PC-9 (cell line): ENCODE measurements at regions not wholly inside any gene's neighbourhood (a gene's known extent, or its start where the extent isn't known, plus 50 kb on each side); places are given as distances from the start of the nearest gene placed in this dataset.

ENCODE experiments used
- BruUV-seq: library from RNA; stranded (reverse); fragments of 400-500 nt; replicated peaks from 2 replicates; lab custom pipeline; 2021; lab: Mats Ljungman, UMichigan
- CTCF ChIA-PET: fragments of 300-600 bp; sonication (Branson Sonifier 250); formaldehyde crosslinking; loops from one replicate; lab custom pipeline; 2022; ENCODE audit warnings: antibody characterized with exemption; lab: Charles Lee
- POLR2A ChIA-PET: fragments of 300-600 bp; sonication (Branson Sonifier 250); formaldehyde crosslinking; loops from one replicate; lab custom pipeline; 2022; ENCODE audit warnings: antibody characterized with exemption; ENCODE audit not compliant: unreplicated experiment; lab: Charles Lee
- DNase-seq, 2 experiments: peaks; one replicate each; pipeline versions ENCODE4 v3.0.0 to v3.0.0-alpha.2; 2015 to 2022; ENCODE audit warnings: mixed read lengths in 1 of 2
- H2AFZ ChIP-seq: fragments of 200-600 bp; sonication (generic); 2 replicates; pipeline ENCODE4 v1.8.1; 2017; ENCODE audit warnings: antibody characterized with exemption
- H3F3A ChIP-seq: fragments of 200-600 bp; sonication (generic); 2 replicates; pipeline ENCODE4 v1.8.1; 2017; ENCODE audit warnings: antibody characterized with exemption, mild to moderate bottlenecking, low read depth; ENCODE audit not compliant: insufficient read depth
- H3K27ac ChIP-seq: fragments of 200-600 bp; sonication (generic); 2 replicates; pipeline ENCODE4 v1.6.1; 2016; ENCODE audit warnings: mixed run types
- H3K27me3 ChIP-seq: fragments of 200-600 bp; sonication (generic); 2 replicates; pipeline ENCODE4 v1.6.1; 2016; ENCODE audit warnings: low read depth, mixed run types; ENCODE audit not compliant: insufficient read depth
- H3K36me3 ChIP-seq: fragments of 200-600 bp; sonication (generic); 2 replicates; pipeline ENCODE4 v1.6.1; 2016; ENCODE audit warnings: low read depth, mixed run types
- H3K4me1 ChIP-seq: fragments of 200-600 bp; sonication (generic); replicated peaks from 2 replicates; pipeline ENCODE4 v1.6.1; 2016; ENCODE audit warnings: mixed run types; ENCODE audit not compliant: insufficient read depth
- H3K4me2 ChIP-seq: fragments of 200-600 bp; sonication (generic); 2 replicates; pipeline ENCODE4 v1.6.1; 2017; ENCODE audit warnings: mixed run types
- H3K4me3 ChIP-seq: fragments of 200-600 bp; sonication (generic); 2 replicates; pipeline ENCODE4 v1.6.1; 2016; ENCODE audit warnings: mixed run types
- H3K79me2 ChIP-seq: fragments of 200-600 bp; sonication (generic); 2 replicates; pipeline ENCODE4 v1.6.1; 2017; ENCODE audit warnings: low read depth, mixed run types
- H3K9me2 ChIP-seq: fragments of 200-600 bp; sonication (generic); 2 replicates; pipeline ENCODE4 v1.8.1; 2017; ENCODE audit warnings: mild to moderate bottlenecking; ENCODE audit not compliant: insufficient read depth
- H3K9me3 ChIP-seq: fragments of 200-600 bp; sonication (generic); 2 replicates; pipeline ENCODE4 v1.8.1; 2016; ENCODE audit warnings: low read depth; ENCODE audit not compliant: insufficient read depth
- H4K20me1 ChIP-seq: fragments of 200-600 bp; sonication (generic); 2 replicates; pipeline ENCODE4 v1.8.1; 2017; ENCODE audit not compliant: insufficient read depth
- EZH2 ChIP-seq: fragments of 200-600 bp; sonication (generic); IDR thresholded peaks from 2 replicates; pipeline ENCODE4 v1.8.0; 2017; ENCODE audit warnings: antibody characterized with exemption, low read depth
- intact Hi-C: fragments of 100-400 bp; cut with micrococcal nuclease; formaldehyde crosslinking; loops from one replicate; pipeline ENCODE4 v1.10.0; 2022; ENCODE audit not compliant: unreplicated experiment
- TF ChIP-seq, protein P1 (sequence below): fragments of 200-600 bp; sonication (generic); conservative IDR thresholded peaks from 2 replicates; pipeline ENCODE4 v1.6.1; 2017; ENCODE audit warnings: mixed run types, antibody characterized with exemption, mild to moderate bottlenecking, moderate library complexity

DNA sequence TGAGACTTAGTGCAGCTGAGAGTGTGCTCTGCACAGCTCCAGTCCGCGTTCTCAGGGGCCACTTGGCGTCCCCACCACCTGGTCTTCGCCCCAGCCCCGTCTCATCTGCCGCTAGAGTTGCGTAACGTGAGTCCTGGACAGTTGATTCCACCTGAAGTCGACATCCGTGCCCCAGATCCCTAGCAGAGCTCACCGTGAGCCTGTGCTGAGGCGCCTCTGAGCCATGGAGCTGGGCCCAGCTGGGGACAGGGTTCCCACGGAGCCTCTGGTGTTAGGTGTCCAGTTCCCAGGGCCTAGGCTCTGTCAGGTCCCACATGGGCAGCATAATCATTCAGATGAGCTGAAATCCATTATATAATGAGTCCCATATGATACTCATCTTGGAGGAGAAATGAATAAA is 147.1 kb upstream of the SOX1 start:
- Histone ChIP-seq H3K4me1 (no peaks in the 10 kb centered on the region), H3K4me3 (no peak overlapping the region), H3K4me2 (no peak overlapping the region), H3K79me2 (no peaks in the 10 kb centered on the region), H2AFZ (no peak overlapping the region), H3K36me3 (no peaks in the 10 kb centered on the region), H3K27ac (no peak overlapping the region), H3F3A (no peaks in the 10 kb centered on the region), H4K20me1 (no peaks in the 10 kb centered on the region; the same call in 1 of the 2 replicates), H3K9me3 (no peaks in the 10 kb centered on the region; the same call in 1 of the 2 replicates), H3K27me3 (peaks cover 100% of the 10 kb centered on the region), H3K9me2 (no peaks in the 10 kb centered on the region)
- ChIA-PET POLR2A (no interaction called here), CTCF (no interaction called here)
- no peak for DNase-seq
- no peak for TF ChIP-seq EZH2
- TF ChIP-seq, protein P1, sequence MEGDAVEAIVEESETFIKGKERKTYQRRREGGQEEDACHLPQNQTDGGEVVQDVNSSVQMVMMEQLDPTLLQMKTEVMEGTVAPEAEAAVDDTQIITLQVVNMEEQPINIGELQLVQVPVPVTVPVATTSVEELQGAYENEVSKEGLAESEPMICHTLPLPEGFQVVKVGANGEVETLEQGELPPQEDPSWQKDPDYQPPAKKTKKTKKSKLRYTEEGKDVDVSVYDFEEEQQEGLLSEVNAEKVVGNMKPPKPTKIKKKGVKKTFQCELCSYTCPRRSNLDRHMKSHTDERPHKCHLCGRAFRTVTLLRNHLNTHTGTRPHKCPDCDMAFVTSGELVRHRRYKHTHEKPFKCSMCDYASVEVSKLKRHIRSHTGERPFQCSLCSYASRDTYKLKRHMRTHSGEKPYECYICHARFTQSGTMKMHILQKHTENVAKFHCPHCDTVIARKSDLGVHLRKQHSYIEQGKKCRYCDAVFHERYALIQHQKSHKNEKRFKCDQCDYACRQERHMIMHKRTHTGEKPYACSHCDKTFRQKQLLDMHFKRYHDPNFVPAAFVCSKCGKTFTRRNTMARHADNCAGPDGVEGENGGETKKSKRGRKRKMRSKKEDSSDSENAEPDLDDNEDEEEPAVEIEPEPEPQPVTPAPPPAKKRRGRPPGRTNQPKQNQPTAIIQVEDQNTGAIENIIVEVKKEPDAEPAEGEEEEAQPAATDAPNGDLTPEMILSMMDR, result no peak
- no TSS peak for BruUV-seq
- intact Hi-C loops, result no loop called here

DNA sequence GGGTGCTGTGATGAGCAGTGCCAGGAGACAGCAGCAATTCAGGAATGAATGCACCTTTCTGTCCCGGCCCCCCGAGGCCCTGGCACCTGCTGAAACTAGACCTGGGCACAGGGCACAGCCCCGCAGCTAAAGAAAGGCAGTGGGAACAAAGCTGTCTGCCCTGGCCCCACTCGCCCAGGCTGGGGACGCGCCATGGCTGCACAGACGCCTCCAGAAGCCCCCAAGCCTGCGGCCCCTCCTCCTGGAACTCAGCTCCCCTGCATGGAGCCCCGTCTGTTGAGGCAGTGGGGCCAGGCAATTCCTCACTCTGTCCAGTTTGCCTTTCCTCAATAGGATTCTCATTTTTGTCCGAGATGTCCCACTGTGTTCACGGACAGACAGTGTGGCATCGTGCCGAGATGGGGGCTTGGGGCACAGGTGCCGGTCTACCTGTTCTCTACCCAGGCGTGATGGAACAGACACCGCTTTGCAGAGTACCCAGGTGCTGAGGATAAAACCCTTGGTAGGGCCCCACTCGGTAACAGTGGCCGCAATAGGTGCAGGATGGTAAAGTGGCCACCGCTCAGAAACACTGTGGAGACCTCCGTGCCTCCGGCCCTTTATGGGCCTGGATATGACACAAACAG is 146.5 kb upstream of the SOX1 start:
- H3K36me3 ChIP-seq, result no peaks in the 10 kb centered on the region
- no peaks in the 10 kb centered on the region for H3K79me2 ChIP-seq
- BruUV-seq, result no TSS peak
- no peaks in the 10 kb centered on the region for H3F3A ChIP-seq
- H3K27ac ChIP-seq, result no peak overlapping the region
- H2AFZ ChIP-seq, result no peak overlapping the region
- H3K4me2 ChIP-seq, result no peak overlapping the region
- POLR2A ChIA-PET, result no interaction called here
- CTCF ChIA-PET, result no interaction called here
- H3K4me3 ChIP-seq, result no peak overlapping the region
- no peaks in the 10 kb centered on the region; the same call in 1 of the 2 replicates for H3K9me3 ChIP-seq
- DNase-seq, result no peak
- H4K20me1 ChIP-seq, result no peaks in the 10 kb centered on the region; the same call in 1 of the 2 replicates
- H3K9me2 ChIP-seq, result no peaks in the 10 kb centered on the region
- TF ChIP-seq EZH2, result no peak
- TF ChIP-seq, protein P1, result no peak
- H3K27me3 ChIP-seq, result peaks cover 100% of the 10 kb centered on the region
- intact Hi-C loops, result no loop called here
- H3K4me1 ChIP-seq, result no peaks in the 10 kb centered on the region

DNA sequence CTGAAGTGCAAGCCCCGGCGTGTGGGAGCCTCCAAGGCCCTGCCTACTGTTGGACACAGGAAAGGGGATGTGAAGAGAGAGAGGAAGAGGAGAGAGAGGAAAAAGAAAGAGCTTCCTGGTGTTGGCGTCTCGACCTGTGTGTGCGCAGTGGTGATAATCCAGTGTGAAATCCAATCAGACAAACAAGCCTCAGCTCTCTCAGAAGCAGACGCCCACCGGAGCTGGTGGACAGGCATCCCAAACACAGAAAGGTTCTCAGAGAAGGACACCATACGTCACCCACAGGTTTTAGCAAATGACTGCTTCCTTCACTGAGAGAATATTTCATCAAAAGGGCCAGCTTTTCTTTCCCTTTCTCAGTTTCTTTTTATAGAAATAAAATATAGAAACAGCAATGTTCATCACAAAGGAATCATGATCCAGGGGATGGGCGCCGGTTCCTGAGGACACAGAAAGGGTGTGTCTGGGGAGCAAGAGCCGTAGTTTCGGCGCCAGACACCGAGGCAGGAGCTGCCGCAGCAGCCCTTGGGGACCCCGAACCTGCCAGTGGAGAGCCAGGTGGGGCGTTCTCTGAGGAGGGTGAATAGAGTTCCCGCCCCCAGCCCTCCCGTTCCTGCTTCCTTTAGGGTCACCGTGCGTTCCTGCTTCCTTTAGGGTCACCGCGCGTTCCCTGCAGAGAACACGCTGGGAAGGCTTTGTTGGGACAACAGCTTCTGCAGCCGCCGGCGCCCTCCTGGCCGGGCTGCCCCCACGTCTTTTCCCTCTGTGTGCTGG is 145.8 kb upstream of the SOX1 start:
- intact Hi-C loops, result no loop called here
- no peaks in the 10 kb centered on the region for H3K79me2 ChIP-seq
- H3K4me1 ChIP-seq, result no peaks in the 10 kb centered on the region
- H3K36me3 ChIP-seq, result no peaks in the 10 kb centered on the region
- H3K4me2 ChIP-seq, result no peak overlapping the region
- no peak overlapping the region for H2AFZ ChIP-seq
- no peaks in the 10 kb centered on the region; the same call in 1 of the 2 replicates for H4K20me1 ChIP-seq
- H3K9me3 ChIP-seq, result no peaks in the 10 kb centered on the region; the same call in 1 of the 2 replicates
- POLR2A ChIA-PET, result no interaction called here
- CTCF ChIA-PET, result no interaction called here
- TF ChIP-seq, protein P1, result no peak
- no peak for TF ChIP-seq EZH2
- no peaks in the 10 kb centered on the region for H3F3A ChIP-seq
- no peaks in the 10 kb centered on the region for H3K9me2 ChIP-seq
- no peak overlapping the region for H3K4me3 ChIP-seq
- H3K27me3 ChIP-seq, result peaks cover 100% of the 10 kb centered on the region
- no peak overlapping the region for H3K27ac ChIP-seq
- DNase-seq, result no peak
- BruUV-seq, result no TSS peak
